Endothelial cell of hepatic sinusoid (primary cell): ENCODE measurements at regions not wholly inside any gene's neighbourhood (a gene's known extent, or its start where the extent isn't known, plus 50 kb on each side); places are given as distances from the start of the nearest gene placed in this dataset.

ENCODE experiments used
- in situ Hi-C: cut with HindIII; loops from 2 replicates; pipeline ENCODE4 v1.10.0; 2017; ENCODE audit warnings: low sequenced_read_pairs

DNA sequence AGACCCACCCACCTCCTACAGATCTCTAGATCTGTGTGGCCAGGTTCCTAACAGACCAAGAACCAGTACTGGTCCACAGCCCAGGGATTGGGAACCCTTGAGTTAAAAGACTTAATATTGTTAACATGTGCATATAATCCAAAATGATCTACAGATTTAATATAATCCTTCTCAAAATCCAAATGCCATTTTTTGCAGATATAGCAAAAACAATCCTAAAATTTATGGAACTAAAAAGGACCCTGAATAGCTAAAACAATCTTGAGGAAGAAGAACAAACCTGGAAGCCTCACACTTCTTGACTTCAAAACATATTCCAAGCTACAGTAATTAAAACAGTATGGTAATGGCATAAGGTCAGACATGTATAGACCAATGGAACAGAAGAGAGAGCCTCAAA lies 206.9 kb upstream of the SIX2 start:
- in situ Hi-C loops, result no loop called here

- in situ Hi-C loops, result no loop called here
Measured at GRCh38 chr2:45214550-45214949, 205.3 kb upstream of the SIX2 start.

DNA sequence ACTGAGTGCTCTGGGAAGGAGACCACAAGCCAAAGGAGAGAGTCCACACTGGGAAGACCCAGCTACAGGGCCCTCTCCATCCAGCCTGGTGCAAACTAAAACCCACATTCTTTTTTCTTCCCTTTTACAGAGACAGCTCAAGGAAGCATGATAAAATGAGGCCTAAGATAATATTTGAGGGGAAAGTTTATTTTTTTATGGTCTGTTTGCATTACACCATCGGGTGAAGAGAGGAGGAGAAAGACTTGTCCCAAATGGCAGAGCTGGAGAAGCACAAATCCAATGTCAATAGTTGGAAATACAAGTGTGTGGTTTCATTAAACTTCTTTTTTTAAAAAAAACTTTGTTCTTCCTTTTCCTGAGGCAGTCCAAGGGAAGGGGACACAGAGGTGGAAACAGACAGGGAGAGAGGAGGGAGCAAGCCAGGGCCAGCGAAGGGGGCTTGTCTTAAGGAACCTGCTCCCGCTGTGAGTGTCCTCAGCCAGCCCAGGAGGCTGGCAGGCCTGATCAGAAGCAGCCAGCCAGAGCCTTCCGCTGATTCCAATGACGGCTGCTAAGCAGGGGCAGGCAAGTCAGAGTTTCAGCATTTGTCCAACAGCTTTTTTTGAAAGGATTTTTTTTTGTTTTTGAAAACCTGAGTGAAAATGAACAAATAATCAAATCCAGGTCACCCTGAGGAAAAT lies 203.8 kb upstream of the SIX2 start:
- in situ Hi-C loops, result no loop called here

DNA sequence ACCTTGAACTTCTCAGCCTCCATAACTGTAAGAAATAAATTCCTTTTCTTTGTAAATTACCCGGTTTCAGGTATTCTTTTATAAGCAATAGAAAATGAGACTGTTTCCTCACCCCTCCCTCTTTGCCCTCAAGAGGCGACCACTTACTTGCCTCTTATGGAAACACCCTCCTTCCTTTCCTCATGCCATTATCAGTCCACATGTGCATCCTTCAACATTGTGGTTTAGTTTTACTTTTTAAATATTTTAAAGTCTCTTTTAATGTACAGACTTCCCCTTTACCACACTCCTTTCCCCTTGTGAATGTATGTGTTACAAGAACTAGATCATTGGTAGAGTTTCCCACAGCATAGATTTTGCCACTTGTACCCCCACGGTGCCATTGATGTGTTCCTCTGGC lies 202.4 kb upstream of the SIX2 start:
- in situ Hi-C loops, result no loop called here

- in situ Hi-C loops, result no loop called here
Measured at GRCh38 chr2:45210462-45211195, 201.4 kb upstream of the SIX2 start.

- in situ Hi-C loops, result no loop called here
Measured at GRCh38 chr2:45209875-45210274, 200.6 kb upstream of the SIX2 start.

- in situ Hi-C loops, result no loop called here
Measured at GRCh38 chr2:45209302-45209701, 200.1 kb upstream of the SIX2 start.

- in situ Hi-C loops, result no loop called here
Measured at GRCh38 chr2:45207101-45207500, 197.8 kb upstream of the SIX2 start.

GRCh38 chr2:45205985-45206384 lies 196.7 kb upstream of the SIX2 start:
- in situ Hi-C loops, result no loop called here

GRCh38 chr2:45205480-45205879 lies 196.2 kb upstream of the SIX2 start:
- in situ Hi-C loops, result no loop called here

DNA sequence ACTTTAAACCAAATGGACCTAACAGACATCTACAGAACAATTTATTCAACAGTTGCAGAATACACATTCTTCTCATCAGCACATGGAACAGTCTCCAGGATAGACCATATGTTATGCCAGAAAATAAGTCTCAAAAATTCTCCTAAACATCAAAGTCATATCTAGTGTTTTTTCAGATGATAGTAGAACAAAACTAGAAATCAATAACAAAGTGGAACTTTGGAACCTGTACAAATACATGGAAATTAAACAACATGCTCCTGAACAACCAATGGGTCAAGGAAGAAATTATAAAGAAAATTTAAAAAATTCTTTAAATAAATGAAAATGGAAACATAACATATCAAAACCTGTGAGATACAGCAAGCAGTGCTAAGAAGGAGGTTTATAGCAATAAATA lies 194.1 kb upstream of the SIX2 start:
- in situ Hi-C loops, result no loop called here

- in situ Hi-C loops, result no loop called here
Measured at GRCh38 chr2:45199973-45200372, 190.7 kb upstream of the SIX2 start.

- in situ Hi-C loops, result no loop called here
Measured at GRCh38 chr2:45195916-45196315, 186.7 kb upstream of the SIX2 start.

DNA sequence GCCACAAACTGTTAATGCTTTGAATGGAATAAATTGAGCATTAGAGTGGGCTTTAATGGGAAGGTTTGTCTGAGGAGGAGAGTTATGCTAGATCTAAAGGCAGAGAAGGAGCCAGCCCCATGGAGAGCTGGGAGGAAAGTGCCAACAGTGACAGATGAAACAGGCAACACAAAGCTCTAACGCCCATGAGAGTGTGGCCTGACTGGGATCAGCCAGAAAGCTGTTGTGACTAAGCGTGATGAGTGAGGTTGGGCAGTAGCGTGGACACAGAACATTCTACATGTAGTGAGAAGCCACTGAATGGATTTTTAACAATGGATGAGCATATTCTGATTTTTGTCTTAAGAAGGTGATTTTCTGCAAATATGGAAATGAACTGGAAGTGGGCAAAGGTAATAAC lies 185.3 kb upstream of the SIX2 start:
- in situ Hi-C loops, result no loop called here

DNA sequence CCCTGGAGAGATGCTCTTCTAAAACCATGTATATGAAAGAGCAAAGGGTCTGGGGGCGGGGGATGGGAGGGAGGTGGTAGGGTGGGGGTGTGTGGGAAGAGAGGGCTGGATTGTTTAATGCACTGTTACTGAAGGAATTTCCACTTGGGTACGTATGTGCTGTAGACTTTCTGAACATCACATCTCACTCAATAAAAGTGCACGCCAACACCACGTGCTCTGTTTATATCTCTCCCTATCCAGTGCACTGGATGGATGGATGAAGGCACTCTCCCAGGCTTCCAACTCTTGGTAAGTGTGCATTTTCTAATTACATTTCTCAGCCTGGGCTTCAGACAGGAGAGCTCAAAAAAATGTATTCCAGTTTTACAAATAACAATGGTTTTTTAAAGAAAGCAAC lies 184.3 kb upstream of the SIX2 start:
- in situ Hi-C loops, result no loop called here

GRCh38 chr2:45192991-45193390 lies 183.7 kb upstream of the SIX2 start:
- in situ Hi-C loops, result no loop called here

DNA sequence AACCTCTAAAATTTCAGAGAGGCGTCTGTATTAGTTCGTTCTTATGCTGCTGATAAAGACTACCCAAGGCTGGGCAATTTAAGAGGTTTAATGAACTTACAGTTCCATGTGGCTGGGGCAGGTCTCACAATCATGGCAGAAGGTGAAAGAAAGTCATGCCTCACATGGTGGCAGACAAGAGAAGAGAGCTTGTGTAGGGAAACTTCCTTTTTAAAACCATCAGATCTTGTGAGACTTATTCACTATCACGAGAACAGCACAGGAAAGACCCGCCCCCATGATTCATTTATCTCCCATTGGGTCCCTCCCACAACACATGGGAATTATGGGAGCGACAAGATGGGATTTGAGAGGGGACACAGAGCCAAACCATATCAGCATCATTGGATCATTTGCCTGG lies 183.2 kb upstream of the SIX2 start:
- in situ Hi-C loops, result no loop called here

DNA sequence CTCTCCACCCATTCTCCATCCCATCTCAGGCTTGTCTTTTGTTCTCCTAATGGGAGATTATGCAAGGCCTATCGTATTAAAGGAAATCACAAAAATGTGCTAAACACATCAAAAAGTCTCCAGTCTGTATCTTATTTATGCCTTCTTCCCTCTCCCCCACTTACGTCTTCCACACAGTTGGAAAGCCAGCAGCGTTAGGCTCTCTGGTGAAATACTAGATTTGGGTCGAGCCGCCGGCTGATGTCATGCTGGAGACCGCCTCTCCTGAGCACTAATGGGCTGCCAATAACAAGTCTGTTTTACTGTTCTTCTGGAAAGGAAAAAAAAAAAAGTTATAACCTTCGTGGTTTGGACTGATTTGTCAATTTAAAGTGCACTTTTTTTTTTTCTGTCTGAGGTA lies 182.7 kb upstream of the SIX2 start:
- in situ Hi-C loops, result no loop called here

GRCh38 chr2:45191146-45191863 lies 182.1 kb upstream of the SIX2 start:
- in situ Hi-C loops, result no loop called here

- in situ Hi-C loops, result no loop called here
Measured at GRCh38 chr2:45190481-45190942, 181.3 kb upstream of the SIX2 start.

DNA sequence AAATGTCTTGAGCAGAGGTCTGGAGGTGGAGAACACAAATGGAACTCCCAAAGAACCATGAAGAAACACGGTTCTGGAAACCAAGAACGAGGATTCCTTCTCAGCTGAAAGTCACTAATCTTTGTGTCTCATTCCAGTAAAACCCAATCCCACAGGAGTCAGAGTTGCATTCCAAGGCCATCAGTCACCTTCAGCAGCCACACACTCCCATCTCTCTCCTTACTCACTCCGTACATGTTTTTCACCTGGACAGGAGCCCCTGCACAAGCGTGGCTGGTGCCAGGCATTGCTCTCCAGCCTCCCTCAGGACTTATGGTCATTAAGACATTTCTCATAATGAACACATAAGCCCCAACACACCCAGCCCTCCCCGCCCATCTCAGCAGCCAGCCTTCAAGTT lies 175.4 kb upstream of the SIX2 start:
- in situ Hi-C loops, result no loop called here
